Right ventricle myocardium inferior (tissue), 1 donor: ENCODE measurements at regions not wholly inside any gene's neighbourhood (a gene's known extent, or its start where the extent isn't known, plus 50 kb on each side); places are given as distances from the start of the nearest gene placed in this dataset.
A peak's percentile ranks its signal among the peaks of the same experiment; 100 is the strongest.
"Not testable (repeated sequence)": the region's sequence is repeated elsewhere in the genome, so short reads cannot be mapped to it uniquely, and the experiment has no call there.

ENCODE experiments used
- ATAC-seq: fragments of 200-7000 bp; cut with Tn5 transposase; one replicate; pipeline ENCODE4 v1.9.1; 2020; ENCODE audit warnings: mild to moderate bottlenecking, moderate library complexity
- DNase-seq: peaks from one replicate; pipeline ENCODE4 v3.0.0; 2021; ENCODE audit errors: missing footprints
- intact Hi-C: fragments of 100-400 bp; cut with DNase I; formaldehyde crosslinking; loops from one replicate; pipeline ENCODE4 v1.11.0; 2022
- donor health status: DM: no; HTN: yes; CAD: no; lungs with severe emphysema.

- no peak for DNase-seq
- intact Hi-C loops = no loop called here
- ATAC-seq = no peak
These were observed 91.3 kb upstream of the TNP1 start for GRCh38 chr2:216951171-216951570.

GRCh38 chr2:216950547-216950946, 90.7 kb upstream of the TNP1 start:
- no peak for ATAC-seq
- intact Hi-C loops = no loop called here

GRCh38 chr2:216949700-216950413, 90.0 kb upstream of the TNP1 start:
- ATAC-seq = no peak

More at GRCh38 chr2:216950547-216950946, 90.7 kb upstream of the TNP1 start:
- no peak for DNase-seq

GRCh38 chr2:216947055-216947454, 87.2 kb upstream of the TNP1 start:
- ATAC-seq = no peak
- no peak for DNase-seq
- intact Hi-C loops = no loop called here

More at GRCh38 chr2:216949700-216950413, 90.0 kb upstream of the TNP1 start:
- no peak for DNase-seq
- intact Hi-C loops = no loop called here

- intact Hi-C loops = no loop called here
- DNase-seq (no peak), ATAC-seq (peak; percentile 48)
These were observed 84.9 kb upstream of the TNP1 start for GRCh38 chr2:216944733-216945132.

- DNase-seq (no peak), ATAC-seq (no peak)
- intact Hi-C loops = no loop called here
These were observed 83.2 kb upstream of the TNP1 start for GRCh38 chr2:216943109-216943508.

GRCh38 chr2:216942465-216942864, 82.6 kb upstream of the TNP1 start:
- DNase-seq (no peak), ATAC-seq (no peak)
- intact Hi-C loops = no loop called here

GRCh38 chr2:216942016-216942415, 82.2 kb upstream of the TNP1 start:
- DNase-seq (no peak), ATAC-seq (no peak)
- intact Hi-C loops = no loop called here

GRCh38 chr2:216936954-216937357, 77.1 kb upstream of the TNP1 start:
- DNase-seq (no peak), ATAC-seq (peak; percentile 87)
- intact Hi-C loops = loop anchor here (10.0 kb wide), 1 partner anchor 162 kb away; no protein-coding TSS in a partner anchor

- intact Hi-C loops = loop anchor here (10.0 kb wide), 1 partner anchor 160 kb away; no protein-coding TSS in a partner anchor
- no peak for ATAC-seq
- no peak for DNase-seq
These were observed 74.8 kb upstream of the TNP1 start for GRCh38 chr2:216934623-216935022.

- DNase-seq = no peak
- ATAC-seq = peak; percentile 64
- intact Hi-C loops = loop anchor here (10.0 kb wide), 1 partner anchor 159 kb away; no protein-coding TSS in a partner anchor
These were observed 74.3 kb upstream of the TNP1 start for GRCh38 chr2:216934151-216934550.

GRCh38 chr2:216932863-216933548, 73.1 kb upstream of the TNP1 start:
- intact Hi-C loops = loop anchor here (10.0 kb wide), 1 partner anchor 158 kb away; no protein-coding TSS in a partner anchor
- ATAC-seq = no peak
- no peak for DNase-seq

- DNase-seq (no peak), ATAC-seq (no peak)
- intact Hi-C loops = loop anchor here (10.0 kb wide), 1 partner anchor 157 kb away; no protein-coding TSS in a partner anchor
These were observed 72.4 kb upstream of the TNP1 start for GRCh38 chr2:216932113-216932862.

- DNase-seq = no peak
- intact Hi-C loops = loop anchor here (10.0 kb wide), 1 partner anchor 156 kb away; no protein-coding TSS in a partner anchor
- ATAC-seq = no peak
These were observed 70.9 kb upstream of the TNP1 start for GRCh38 chr2:216930716-216931115.

- DNase-seq, ATAC-seq, intact Hi-C loops: not testable (repeated sequence)
These were observed 69.5 kb upstream of the TNP1 start for GRCh38 chr2:216929338-216929737.

GRCh38 chr2:216927163-216927562, 67.3 kb upstream of the TNP1 start:
- ATAC-seq (no peak), DNase-seq (no peak)
- intact Hi-C loops = no loop called here

GRCh38 chr2:216925636-216926366, 65.9 kb upstream of the TNP1 start:
- ATAC-seq (no peak), DNase-seq (no peak)
- intact Hi-C loops = no loop called here

GRCh38 chr2:216925006-216925405, 65.1 kb upstream of the TNP1 start:
- intact Hi-C loops = no loop called here
- DNase-seq (no peak), ATAC-seq (no peak)

GRCh38 chr2:216923706-216924105, 63.8 kb upstream of the TNP1 start:
- DNase-seq (no peak), ATAC-seq (no peak)
- intact Hi-C loops = no loop called here
